ENCODE measurements at regions not wholly inside any gene's neighbourhood (a gene's known extent, or its start where the extent isn't known, plus 50 kb on each side); places are given as distances from the start of the nearest gene placed in this dataset.
"Not testable (repeated sequence)": the region's sequence is repeated elsewhere in the genome, so short reads cannot be mapped to it uniquely, and the experiment has no call there.

DNA sequence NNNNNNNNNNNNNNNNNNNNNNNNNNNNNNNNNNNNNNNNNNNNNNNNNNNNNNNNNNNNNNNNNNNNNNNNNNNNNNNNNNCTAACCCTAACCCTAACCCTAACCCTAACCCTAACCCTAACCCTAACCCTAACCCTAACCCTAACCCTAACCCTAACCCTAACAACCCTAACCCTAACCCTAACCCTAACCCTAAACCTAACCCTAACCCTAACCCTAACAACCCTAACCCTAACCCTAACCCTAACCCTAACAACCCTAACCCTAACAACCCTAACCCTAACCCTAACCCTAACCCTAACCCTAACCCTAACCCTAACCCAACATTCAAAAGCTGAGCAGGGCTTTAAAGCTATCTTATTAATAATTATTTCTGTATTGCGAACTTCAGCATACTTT is 182.5 kb upstream of the FAM20C start:
- not testable (repeated sequence) for DNase-seq (ENCODE audit: low spot score)

DNA sequence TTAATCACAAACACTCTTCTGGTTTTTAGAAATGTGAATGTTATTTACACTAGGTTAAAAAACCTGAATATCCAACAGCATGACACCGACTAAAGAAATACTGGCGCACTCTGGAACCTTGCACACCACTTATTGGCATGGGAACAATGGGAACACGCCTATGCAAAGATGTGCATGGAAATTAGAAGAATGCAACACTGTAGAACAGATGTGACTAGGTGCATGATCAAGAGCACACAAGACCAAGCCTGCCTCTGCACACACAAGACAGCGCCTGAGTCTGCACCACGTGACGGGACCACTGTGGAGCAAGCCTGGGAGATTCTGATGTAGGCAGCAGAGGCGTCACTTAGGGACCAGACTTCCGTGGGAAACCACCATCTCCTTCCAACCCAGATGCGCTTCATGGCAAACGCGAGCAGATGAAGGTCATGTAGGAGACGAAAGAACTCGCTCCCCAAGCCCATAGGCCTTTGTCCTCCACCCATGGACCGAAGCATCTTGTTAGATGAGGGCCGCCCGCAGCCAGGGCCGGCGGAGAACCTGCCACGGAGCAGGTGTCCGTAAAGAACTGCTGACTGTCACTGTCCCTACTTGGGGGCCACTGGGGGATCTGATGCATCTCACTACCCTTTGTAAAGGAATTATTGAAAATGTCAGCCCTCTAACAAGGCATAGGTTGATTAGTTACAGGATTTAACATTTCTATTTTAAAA is 159.6 kb upstream of the FAM20C start:
- not testable (repeated sequence) for DNase-seq (ENCODE audit: low spot score)

- DNase-seq (ENCODE audit: low spot score), result not testable (repeated sequence)
Measured at GRCh38 chr7:35121-35541, 157.2 kb upstream of the FAM20C start.

- not testable (repeated sequence) for DNase-seq (ENCODE audit: low spot score)
Measured at GRCh38 chr7:36539-36938, 155.8 kb upstream of the FAM20C start.

GRCh38 chr7:37656-38055 is 154.7 kb upstream of the FAM20C start:
- DNase-seq (ENCODE audit: low spot score), result not testable (repeated sequence)

- not testable (repeated sequence) for DNase-seq (ENCODE audit: low spot score)
Measured at GRCh38 chr7:38444-38843, 153.9 kb upstream of the FAM20C start.

DNA sequence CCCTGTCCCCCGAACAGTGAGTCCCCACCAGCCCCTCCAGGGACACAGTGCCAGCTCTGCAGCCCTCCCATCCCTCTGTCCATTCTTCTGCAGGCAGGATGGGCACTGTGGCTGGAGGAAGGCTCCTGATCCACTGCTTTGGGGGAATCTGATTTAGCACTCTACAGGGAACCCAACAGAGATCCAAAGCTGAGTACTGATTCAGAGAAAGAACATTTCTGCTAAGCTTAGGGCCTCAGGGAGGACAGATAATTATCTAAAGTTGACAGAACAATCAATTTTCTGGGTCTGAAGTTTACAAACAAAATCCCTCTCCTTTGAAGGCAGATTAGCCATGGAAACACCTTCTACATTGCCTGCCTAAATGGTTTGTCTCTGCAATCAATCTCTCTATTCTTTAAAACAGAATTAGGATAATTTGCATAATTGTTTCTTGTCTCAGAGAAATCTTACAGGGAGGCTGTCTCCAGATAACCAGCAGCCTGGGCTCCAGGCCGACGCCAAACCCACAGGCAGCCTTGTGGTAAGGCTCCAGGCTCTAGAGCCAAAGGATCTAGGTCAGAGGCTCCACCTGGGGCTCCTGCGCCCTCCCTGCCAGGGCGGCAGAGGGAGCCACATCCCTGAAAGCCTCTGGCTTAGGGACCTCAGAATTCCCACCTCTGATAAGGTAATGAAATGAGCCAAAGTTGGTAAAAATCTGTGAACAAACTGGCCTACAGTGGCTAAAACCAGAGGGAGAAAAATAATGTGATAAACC is 152.2 kb upstream of the FAM20C start:
- not testable (repeated sequence) for DNase-seq (ENCODE audit: low spot score)

DNA sequence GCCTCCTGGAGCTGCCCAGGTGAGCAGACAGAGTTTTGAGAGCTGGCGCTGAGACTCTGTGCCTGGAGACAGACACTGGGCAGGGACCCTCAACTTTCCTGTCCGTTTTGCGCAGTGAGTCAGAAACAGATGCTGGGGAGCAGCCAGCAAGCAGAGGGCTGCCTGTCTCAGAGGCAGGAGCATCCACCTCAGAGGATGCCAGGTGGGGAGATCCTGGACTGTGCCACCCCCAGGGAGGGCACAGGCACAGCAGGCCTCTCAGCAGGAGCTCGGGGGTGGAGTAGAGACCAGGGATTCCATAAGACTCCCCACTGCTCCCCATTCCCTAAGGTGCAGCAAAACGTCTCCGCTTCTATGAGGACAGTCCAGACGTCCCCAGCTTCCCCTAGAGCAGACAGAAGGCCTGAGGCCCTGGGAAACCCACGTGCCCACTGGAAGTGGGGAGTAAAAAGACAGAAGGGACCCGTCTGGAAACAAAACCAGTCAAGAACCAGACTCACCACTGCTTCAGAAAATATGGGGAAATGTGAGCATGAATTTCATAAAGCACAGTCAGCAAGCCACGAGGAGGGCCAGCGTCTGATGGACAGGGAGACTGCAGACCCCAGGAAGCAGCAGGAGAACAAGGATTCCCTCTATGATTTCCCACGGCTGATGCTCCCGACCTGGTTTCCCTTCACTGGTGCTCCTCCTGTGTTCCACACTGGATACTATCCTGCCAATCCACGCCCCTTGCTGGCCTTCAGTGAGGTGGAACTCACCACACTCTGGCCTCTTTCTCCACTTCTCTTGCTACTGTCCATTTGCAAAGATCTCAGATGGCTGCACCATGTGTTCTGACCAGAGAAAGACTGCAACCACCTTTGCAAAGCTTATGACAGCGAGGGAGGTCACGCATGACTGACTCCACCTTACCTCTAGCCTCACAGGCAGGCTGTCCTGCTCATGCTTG is 151.3 kb upstream of the FAM20C start:
- DNase-seq (ENCODE audit: low spot score), result no peak

GRCh38 chr7:41917-42565 is 150.3 kb upstream of the FAM20C start:
- no peak for DNase-seq (ENCODE audit: low spot score)

DNA sequence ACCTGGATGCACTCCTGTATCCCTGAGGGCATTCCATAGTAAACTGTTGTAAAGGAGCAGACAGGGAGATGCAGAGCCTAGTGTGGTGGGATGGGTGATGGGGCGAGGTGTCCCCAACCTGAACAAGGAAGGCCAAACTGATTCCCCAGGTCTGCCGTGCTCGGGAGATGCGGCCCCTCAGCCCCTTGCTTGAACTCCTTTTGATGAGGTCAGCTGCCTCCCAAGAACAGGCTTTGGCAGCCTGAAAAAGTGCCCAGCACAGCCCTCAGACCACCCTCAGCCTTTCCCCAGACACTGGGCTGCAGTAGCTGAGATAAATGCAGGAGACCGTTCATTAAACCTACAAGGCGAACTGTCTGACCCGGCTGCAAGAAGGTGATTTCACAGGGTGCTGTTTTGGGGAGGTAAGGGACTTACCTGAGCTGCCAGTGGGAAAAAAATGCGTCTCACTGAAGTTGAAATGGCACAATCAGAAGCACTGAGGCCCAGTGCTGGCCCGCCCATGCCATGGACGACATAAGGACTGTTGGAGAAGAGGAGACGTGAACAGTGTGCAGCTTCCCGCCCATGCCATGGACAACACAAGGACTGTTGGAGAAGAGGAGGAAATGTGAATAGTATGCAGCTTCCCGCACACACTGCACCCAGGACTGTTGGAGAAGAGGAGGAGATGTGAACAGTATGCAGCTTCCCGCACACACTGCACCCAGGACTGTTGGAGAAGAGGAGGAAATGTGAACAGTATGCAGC is 148.4 kb upstream of the FAM20C start:
- no peak for DNase-seq (ENCODE audit: low spot score)

GRCh38 chr7:44541-44896 is 147.9 kb upstream of the FAM20C start:
- DNase-seq (ENCODE audit: low spot score), result no peak

DNA sequence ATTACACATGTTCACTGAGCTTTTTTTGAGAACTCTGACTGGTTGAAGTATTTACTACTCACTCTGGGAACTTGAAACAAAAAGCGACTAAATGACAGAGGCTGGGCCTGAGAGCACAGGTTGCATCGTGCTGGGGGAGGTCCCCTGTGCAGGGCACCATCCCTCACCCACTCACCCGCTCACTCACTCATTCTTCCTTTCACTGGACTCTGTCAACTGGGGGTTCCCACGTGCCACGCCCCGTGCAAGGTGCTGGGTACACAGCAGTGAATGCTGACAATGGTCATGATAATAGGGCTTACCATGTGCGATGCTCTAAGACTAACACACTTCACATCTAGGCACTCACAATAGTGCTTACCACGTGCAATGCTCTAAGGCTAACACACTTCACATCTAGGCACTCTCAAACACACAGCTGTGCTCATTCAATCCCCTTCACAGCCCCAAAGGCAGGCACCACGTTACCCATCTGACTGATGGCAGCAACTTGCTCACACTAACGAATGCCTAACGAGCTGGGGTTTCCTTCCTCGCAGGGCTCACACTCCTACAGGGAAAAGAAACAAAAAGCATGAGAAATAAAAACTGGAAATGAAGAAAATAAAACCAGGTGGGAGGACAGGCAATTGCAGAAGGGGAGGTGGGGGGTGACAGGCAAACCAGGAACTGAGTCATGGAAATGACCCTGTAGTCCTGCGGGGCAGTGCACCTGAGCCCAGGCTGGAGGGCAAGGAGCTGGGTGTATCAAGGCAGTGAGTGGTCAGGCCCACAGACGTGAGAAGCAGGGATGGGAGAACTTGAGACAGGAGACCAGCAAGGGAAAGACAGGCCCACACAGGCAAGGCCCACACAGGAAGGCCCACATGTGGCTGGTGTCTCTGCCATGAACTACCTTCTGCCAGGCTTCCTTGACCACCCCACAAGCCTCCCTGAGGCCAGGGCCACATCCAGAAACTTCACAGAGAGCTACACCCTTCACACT is 147.0 kb upstream of the FAM20C start:
- no peak for DNase-seq (ENCODE audit: low spot score)

DNA sequence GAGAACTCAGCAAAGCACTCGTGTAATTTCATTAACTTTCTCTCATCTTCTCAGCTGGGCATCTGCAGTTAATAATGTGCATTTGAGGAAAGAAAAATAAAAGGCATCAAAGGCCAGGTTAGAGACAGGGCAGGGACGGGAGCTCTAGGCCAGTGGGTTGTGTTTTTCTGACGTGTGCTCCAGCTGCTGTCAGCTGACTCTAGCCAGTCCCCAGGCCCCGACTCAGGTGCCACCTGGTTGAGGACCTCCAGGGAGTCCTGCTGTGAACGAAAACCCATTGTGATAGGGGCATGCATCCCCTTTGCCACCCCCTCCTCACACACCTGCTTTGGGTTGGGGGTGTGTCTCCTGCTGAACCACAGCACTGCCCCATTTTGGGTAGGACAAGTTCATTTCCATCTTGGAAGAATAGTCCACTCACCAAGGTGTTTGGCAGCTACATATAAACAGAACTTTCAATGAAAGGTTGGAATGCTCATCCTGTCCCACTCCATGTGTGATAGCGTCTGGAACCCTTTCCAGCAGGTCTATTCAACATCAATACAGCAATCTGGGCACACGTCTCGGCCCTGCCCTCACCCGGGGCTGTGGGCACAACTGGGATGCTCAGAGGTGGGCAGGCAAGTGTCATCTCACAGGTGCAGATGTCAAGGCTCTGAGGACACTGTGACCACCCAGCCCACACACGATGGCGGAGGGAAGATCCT is 146.1 kb upstream of the FAM20C start:
- DNase-seq (ENCODE audit: low spot score), result no peak

DNA sequence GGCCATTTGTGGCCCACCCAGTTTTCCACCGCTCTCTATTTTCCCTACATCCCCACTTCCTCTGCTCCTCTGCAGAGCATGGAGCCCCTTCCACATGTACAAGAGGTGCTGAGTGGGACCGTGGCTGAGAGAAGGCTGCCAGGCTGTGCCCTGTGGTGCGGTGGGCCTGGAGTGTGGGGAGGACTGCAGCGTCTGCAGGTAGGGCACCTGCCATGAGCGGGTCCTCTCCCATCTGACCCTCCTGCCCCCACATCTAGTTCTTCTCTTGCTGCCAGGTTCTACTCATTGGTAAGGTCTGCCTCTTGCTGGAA is 145.6 kb upstream of the FAM20C start:
- DNase-seq (ENCODE audit: low spot score), result no peak

GRCh38 chr7:51456-52068 is 140.8 kb upstream of the FAM20C start:
- DNase-seq (ENCODE audit: low spot score), result no peak

GRCh38 chr7:52100-52499 is 140.3 kb upstream of the FAM20C start:
- no peak for DNase-seq (ENCODE audit: low spot score)

GRCh38 chr7:53531-53930 is 138.8 kb upstream of the FAM20C start:
- no peak for DNase-seq (ENCODE audit: low spot score)

DNA sequence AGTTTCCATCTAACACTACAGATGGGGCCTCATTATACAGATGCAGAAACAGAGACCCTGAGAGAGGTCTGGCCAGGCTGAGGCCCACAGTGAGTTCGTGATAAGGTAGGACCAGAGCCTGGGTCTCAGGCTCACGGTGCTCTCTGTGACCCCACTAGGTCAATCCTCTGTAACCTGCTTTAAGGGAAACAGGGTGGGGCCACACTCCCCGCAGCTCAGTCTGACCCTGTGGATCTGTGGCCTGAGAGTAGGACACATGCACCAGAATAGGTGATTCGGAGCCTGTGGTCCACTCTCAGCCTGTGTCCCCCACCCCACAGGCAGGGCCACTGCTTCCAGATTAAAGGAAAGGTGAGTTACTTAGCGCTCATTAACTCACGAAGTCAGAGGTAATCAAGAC is 137.8 kb upstream of the FAM20C start:
- no peak for DNase-seq (ENCODE audit: low spot score)

GRCh38 chr7:55690-56248 is 136.6 kb upstream of the FAM20C start:
- DNase-seq (ENCODE audit: low spot score), result no peak
